HG02870 (cell line): ENCODE measurements at regions not wholly inside any gene's neighbourhood (a gene's known extent, or its start where the extent isn't known, plus 50 kb on each side); places are given as distances from the start of the nearest gene placed in this dataset.

ENCODE experiments used
- ATAC-seq: cut with Tn5 transposase; IDR thresholded peaks from one replicate; pipeline ENCODE4 v1.9.1; 2021; ENCODE audit warnings: mild to moderate bottlenecking, moderate library complexity; ENCODE audit not compliant: unreplicated experiment

GRCh38 chr6:25035512-25036435 lies 100.0 kb upstream of the RIPOR2 start:
- peak; percentile 35 for ATAC-seq

GRCh38 chr6:25036461-25036860 lies 100.7 kb upstream of the RIPOR2 start:
- no peak for ATAC-seq

DNA sequence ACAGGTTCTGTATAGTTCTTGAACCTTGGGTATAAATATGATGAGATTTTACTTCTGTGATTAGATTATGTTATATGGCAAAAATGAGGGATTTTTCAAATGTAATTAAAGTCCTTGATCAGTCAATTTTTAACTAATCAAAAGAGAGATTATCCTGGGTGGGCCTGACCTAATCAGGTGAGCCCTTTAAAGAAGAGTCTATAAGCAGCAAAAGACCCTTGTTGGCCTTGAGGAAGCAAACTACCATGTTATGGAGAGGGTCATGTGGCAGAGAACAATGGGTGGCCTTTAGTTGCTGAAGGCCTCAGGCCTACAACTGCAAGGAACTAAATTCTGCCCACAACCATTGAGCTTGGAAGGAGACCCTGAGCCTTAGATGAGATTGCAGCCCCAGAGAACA lies 102.5 kb upstream of the RIPOR2 start:
- no peak for ATAC-seq

GRCh38 chr6:25038999-25039398 lies 103.2 kb upstream of the RIPOR2 start:
- ATAC-seq, result no peak

GRCh38 chr6:25041485-25042035 lies 105.8 kb upstream of the RIPOR2 start:
- ATAC-seq, result no peak

GRCh38 chr6:25042036-25042521 lies 106.3 kb upstream of the RIPOR2 start:
- no peak for ATAC-seq

GRCh38 chr6:25042536-25042935 lies 106.8 kb upstream of the RIPOR2 start:
- no peak for ATAC-seq

DNA sequence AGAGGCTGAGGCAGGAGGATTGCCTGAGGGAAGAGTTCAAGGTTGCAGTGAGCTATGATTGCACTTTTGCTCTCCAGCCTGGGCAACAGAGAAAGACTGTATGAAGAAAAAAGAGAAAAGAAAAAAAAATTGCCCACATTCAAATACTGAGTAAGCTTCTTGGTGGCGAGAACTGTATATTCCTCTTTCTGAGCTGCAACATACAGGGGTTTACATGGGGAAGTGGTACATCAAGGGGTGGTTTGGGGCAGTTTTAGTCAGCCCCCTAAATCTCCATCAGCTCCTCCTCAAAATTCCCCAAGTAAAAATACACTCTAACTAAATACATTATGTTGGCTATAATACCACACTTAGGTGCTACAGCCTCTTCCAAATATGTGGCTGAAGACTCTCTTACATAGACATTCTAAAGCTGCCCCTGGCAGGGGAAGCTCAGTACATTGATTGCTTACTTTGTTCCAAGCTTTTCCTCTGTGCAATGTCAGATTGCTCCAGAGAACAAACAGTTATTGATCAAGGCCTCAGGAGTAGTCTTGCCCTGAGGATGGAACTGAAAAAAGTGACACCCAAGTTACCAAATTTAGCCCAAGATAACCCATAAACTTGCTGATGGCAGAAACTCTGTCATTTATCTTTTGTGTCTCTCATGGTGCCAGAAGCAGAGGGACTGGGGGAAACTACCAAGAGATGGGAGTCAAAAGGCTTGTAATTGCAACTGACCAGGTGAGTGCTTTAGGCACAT lies 107.4 kb upstream of the RIPOR2 start:
- ATAC-seq, result no peak

DNA sequence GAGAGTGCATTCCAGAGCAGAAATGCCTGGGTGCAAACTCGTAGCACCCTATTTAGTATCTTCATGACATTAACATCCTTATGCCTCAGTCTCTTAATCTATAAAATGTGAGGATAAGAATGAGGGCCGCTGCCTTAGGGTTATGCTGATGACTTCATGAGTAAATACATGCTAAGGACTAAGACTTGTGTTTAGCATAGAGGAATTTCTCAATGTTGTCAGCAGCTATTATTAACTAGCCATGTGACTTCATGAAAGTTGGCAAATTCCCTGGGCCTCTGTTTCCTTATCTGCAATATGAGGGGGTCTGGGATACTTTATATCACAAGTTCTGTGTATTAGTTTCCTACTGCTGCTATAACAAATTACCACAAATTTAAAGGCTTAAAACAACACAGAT lies 108.1 kb upstream of the RIPOR2 start:
- ATAC-seq, result no peak

- ATAC-seq, result no peak
Measured at GRCh38 chr6:25046942-25047341, 111.2 kb upstream of the RIPOR2 start.

GRCh38 chr6:25050356-25050755 lies 114.6 kb upstream of the RIPOR2 start:
- no peak for ATAC-seq

DNA sequence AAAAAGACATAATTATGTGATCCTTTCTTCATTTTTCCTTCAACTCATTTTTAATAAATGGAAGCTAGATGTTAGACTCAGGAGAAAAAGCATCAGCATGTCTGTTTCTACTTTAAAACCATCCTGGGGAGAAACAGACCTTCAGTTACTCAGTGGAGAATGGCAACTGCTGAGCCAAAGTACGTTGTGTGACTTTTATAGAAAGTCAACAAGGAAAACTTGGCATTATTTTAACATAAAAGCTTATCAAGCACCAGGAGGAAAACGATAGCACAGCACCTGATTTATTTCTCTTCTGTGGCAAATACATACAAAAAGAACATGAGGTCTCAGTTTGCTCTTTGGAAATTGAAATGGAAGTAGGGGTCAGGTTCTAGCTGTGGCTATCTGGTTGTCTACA lies 115.3 kb upstream of the RIPOR2 start:
- no peak for ATAC-seq

GRCh38 chr6:25052181-25052580 lies 116.4 kb upstream of the RIPOR2 start:
- ATAC-seq, result no peak

DNA sequence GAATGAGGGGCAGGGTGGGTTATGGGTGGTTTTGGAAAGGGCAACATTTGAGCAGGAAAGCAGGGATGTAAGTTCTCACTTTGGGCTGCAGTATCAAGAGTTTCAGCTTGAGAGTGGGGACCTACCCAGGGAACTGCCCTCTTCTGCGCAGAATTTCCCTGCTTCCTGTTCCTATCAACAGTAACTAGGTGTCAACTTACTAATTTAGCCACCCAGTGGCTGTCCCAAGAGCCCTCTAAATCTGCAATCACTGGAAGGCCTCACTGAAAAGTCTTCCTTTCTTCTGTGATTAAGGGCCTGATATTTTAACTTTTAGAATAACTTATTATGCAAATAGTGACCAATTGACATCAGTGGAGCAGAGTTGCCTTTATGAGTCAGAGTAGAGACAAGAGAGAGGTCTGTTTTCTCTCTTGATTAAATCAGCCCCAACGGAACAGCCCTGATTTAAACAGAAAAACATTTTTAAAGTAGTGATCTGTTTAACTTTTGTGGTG lies 118.2 kb upstream of the RIPOR2 start:
- ATAC-seq, result peak; percentile 74

DNA sequence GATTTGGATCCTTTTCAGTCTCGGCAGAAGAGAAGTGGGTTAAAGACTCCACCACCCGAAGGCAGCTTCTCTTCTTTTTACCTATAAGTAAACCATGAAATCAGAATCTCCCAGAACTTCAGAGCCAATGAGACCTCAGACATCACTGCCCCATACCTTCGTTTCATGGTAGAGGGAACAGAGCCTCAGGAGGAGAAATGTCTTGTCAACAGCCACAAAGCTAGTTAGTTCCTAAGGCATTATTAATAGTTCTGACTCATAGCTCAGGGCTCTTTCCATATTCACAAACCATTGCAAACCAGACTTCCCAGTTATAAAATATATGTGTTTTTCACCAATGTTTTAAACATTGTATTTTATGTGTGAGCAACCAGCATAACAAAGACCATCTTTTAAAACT lies 118.7 kb upstream of the RIPOR2 start:
- ATAC-seq, result no peak

DNA sequence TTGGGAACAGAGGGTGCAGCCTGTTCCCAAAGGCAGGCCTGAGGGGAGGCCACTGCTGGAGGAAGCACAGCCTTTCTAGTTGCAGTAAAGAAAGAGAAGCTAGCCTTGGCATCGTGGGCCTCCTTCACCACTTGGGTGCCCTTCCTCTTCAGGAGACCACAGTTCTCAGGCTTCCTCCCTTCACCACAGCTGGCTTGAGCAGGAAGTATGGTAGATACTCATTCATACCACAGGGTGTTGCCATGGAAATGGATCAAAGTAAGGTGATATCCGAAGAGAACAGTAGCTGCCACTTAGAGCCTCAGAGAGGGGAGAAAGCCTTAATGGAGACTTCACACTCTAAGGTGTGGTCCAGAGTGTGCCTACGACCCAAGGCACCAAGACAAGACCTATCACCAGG lies 120.4 kb upstream of the RIPOR2 start:
- ATAC-seq, result peak; percentile 43

GRCh38 chr6:25057111-25057905 lies 121.5 kb upstream of the RIPOR2 start:
- no peak for ATAC-seq

GRCh38 chr6:25058441-25058840 lies 122.7 kb upstream of the RIPOR2 start:
- no peak for ATAC-seq

GRCh38 chr6:25058941-25059340 lies 123.2 kb upstream of the RIPOR2 start:
- no peak for ATAC-seq

DNA sequence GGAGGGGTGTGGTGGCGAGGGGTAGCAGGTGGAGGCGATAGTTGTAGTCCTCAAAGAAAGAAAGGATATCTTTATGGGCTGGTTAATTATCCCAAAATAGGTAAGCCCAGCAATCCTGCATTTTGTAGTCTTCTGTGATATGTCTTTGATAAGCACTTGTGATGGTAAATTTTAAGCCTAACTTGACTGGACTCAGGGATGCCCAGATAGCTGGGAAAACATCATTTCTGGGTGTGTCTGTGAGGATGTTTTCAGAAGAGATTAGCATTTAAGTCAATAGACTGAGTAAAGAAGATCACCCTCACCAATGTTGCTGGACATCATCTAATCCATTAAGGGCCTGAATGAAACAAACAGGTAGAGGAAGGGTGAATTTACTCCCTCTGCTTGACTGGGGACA lies 124.8 kb upstream of the RIPOR2 start:
- no peak for ATAC-seq
